ENCODE measurements at regions not wholly inside any gene's neighbourhood (a gene's known extent, or its start where the extent isn't known, plus 50 kb on each side); places are given as distances from the start of the nearest gene placed in this dataset.

GRCh38 chr7:73960548-73960947 lies 67.4 kb upstream of the ELN start:
- TF ChIP-seq CTCF (IDR thresholded peaks at IDR 0.05) (no peak), POLR2A (IDR thresholded peaks at IDR 0.05) (no peak)

Measured in esophagus squamous epithelium (tissue), 4 donors.